ENCODE measurements at regions not wholly inside any gene's neighbourhood (a gene's known extent, or its start where the extent isn't known, plus 50 kb on each side); places are given as distances from the start of the nearest gene placed in this dataset.

GRCh38 chr17:12510535-12510934 lies 155.2 kb upstream of the MYOCD start:
- H3K4me1 Mint-ChIP-seq, result no peaks in the 10 kb centered on the region
- H3K36me3 Mint-ChIP-seq (ENCODE audit: low read depth), result no peaks in the 10 kb centered on the region
- no peak for TF ChIP-seq CTCF (IDR thresholded peaks at IDR 0.05)
- H3K9me3 Mint-ChIP-seq, result no peaks in the 10 kb centered on the region
- ChIA-PET CTCF (no interaction called here), POLR2A (no interaction called here)
- ATAC-seq (ENCODE audit: low read depth), result no peak
- DNase-seq, result no peak
- H3K27me3 Mint-ChIP-seq, result no peaks in the 10 kb centered on the region
- no peak overlapping the region for H3K4me3 Mint-ChIP-seq
- intact Hi-C loops (cut with micrococcal nuclease), result no loop called here
- H3K27ac Mint-ChIP-seq, result no peak overlapping the region

GRCh38 chr17:12512694-12513355 lies 152.9 kb upstream of the MYOCD start:
- no peak overlapping the region for H3K27ac Mint-ChIP-seq
- H3K27me3 Mint-ChIP-seq, result no peaks in the 10 kb centered on the region
- no peaks in the 10 kb centered on the region for H3K36me3 Mint-ChIP-seq (ENCODE audit: low read depth)
- no peak for DNase-seq
- no peak overlapping the region for H3K4me3 Mint-ChIP-seq
- TF ChIP-seq CTCF (IDR thresholded peaks at IDR 0.05), result no peak
- H3K4me1 Mint-ChIP-seq, result no peaks in the 10 kb centered on the region
- ChIA-PET CTCF (no interaction called here), POLR2A (no interaction called here)
- ATAC-seq (ENCODE audit: low read depth), result no peak
- no peaks in the 10 kb centered on the region for H3K9me3 Mint-ChIP-seq
- intact Hi-C loops (cut with micrococcal nuclease), result no loop called here

- ChIA-PET POLR2A (no interaction called here), CTCF (no interaction called here)
- Mint-ChIP-seq H3K36me3 (ENCODE audit: low read depth) (no peaks in the 10 kb centered on the region), H3K27me3 (no peaks in the 10 kb centered on the region), H3K4me3 (no peak overlapping the region), H3K9me3 (no peaks in the 10 kb centered on the region), H3K4me1 (no peaks in the 10 kb centered on the region), H3K27ac (no peak overlapping the region)
- no peak for DNase-seq
- no peak for ATAC-seq (ENCODE audit: low read depth)
- no peak for TF ChIP-seq CTCF (IDR thresholded peaks at IDR 0.05)
- intact Hi-C loops (cut with micrococcal nuclease), result no loop called here
Measured at GRCh38 chr17:12514596-12514995, 151.1 kb upstream of the MYOCD start.

GRCh38 chr17:12519956-12520594 lies 145.6 kb upstream of the MYOCD start:
- ATAC-seq (ENCODE audit: low read depth), result no peak
- CTCF ChIA-PET, result no interaction called here

GRCh38 chr17:12521416-12521815 lies 144.3 kb upstream of the MYOCD start:
- ATAC-seq (ENCODE audit: low read depth) (no peak), DNase-seq (no peak)
- intact Hi-C loops (cut with micrococcal nuclease), result no loop called here
- Mint-ChIP-seq H3K4me3 (no peak overlapping the region), H3K36me3 (ENCODE audit: low read depth) (no peaks in the 10 kb centered on the region), H3K4me1 (no peaks in the 10 kb centered on the region), H3K27ac (no peak overlapping the region), H3K9me3 (no peaks in the 10 kb centered on the region), H3K27me3 (peaks cover 2% of the 10 kb centered on the region)
- ChIA-PET POLR2A (no interaction called here), CTCF (no interaction called here)
- TF ChIP-seq CTCF (IDR thresholded peaks at IDR 0.05), result no peak

More at GRCh38 chr17:12519956-12520594, 145.6 kb upstream of the MYOCD start:
- Mint-ChIP-seq H3K4me3 (no peak overlapping the region), H3K36me3 (ENCODE audit: low read depth) (no peaks in the 10 kb centered on the region), H3K4me1 (no peaks in the 10 kb centered on the region), H3K27me3 (peaks cover 2% of the 10 kb centered on the region), H3K27ac (no peak overlapping the region), H3K9me3 (no peaks in the 10 kb centered on the region)
- no peak for TF ChIP-seq CTCF (IDR thresholded peaks at IDR 0.05)
- POLR2A ChIA-PET, result no interaction called here
- intact Hi-C loops (cut with micrococcal nuclease), result no loop called here
- no peak for DNase-seq
